Right forelimb (tissue), 1 donor: ENCODE measurements at regions not wholly inside any gene's neighbourhood (a gene's known extent, or its start where the extent isn't known, plus 50 kb on each side); places are given as distances from the start of the nearest gene placed in this dataset.
"Not testable (repeated sequence)": the region's sequence is repeated elsewhere in the genome, so short reads cannot be mapped to it uniquely, and the experiment has no call there.

Source experiments
- DNase-seq: peaks from one replicate; pipeline ENCODE4 v3.0.0-alpha.2; 2018

- no peak for DNase-seq
These were observed 216.8 kb downstream of the TRIM36 start for GRCh38 chr5:114952876-114953275.

- DNase-seq, result no peak
These were observed 220.0 kb downstream of the TRIM36 start for GRCh38 chr5:114949756-114950155.

- no peak for DNase-seq
These were observed 220.6 kb downstream of the TRIM36 start for GRCh38 chr5:114948986-114949621.

DNA sequence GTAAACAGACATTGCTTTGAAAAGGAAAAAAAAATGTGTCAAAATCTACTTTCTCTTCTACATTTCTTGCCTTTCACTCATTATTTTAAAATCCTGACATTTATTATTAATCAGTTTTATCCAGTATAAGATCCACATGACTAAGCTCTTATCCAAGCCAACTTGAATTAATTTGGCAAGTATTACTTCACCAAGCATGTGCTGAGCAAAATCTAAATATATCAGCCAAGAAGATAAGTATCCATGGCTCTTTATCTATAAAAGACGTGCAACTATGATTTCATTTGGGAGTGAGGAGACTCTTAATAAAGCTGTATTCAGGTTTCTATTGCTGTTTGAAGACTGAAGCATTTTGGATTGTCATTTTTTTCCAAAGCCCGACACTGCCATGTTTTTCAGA lies 221.3 kb downstream of the TRIM36 start:
- no peak for DNase-seq

GRCh38 chr5:114940709-114941108 lies 229.0 kb downstream of the TRIM36 start:
- no peak for DNase-seq

DNA sequence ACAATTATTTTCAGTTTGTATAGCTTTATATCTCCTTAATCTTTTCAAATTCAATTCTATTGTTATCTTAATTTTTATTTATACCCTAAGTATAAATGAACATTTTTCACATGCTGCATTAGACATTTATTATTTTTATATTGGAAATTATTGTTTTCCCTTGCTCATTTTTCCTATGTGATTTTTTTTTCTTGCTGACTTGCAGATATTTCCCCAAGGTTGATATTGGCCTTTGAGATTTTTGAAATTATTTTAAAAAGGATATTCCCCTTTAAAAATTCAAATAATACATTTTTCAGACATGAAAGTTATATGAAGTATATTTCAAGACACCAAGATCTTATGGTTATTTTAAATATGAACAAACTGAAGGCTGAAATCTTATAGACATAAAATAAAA lies 234.2 kb downstream of the TRIM36 start:
- no peak for DNase-seq

DNA sequence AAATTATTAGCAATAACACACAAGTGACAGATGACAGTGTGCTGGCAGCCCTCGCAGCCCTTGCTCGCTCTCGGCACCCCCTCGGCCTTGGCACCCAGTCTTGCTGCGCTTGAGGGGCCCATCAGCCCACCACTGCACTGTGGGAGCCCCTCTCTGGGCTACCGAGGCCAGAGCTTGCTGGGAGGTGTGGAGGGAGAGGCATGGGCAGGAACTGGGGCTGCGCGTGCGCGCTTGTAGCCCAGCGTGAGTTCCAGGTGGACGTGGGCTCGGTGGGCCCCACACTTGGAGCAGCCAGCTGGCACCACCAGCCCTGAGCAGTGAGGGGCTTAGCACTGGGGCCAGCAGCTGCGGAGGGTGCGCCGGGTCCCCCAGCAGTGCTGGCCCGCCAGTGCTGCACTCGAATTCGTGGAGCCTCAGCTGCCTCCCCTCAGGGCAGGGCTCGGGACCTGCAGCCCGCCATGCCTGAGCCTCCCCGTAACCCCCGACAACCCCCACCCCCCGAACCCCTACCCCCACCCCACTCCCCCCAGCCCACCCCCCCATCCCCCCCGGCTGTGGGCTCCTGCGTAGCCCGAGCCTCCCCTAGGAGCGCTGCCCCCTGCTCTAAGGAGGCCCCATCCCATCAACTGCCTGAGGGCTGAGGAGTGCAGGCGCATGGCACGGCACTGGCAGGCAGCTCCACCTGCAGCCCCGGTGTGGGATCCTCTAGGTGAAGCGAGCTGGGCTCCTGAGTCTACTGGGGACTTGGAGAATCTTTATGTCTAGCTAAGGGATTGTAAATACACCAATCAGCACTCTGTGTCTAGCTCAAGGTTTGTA lies 240.9 kb downstream of the TRIM36 start:
- DNase-seq, result no peak

GRCh38 chr5:114924769-114925168 lies 244.9 kb downstream of the TRIM36 start:
- DNase-seq, result no peak

DNA sequence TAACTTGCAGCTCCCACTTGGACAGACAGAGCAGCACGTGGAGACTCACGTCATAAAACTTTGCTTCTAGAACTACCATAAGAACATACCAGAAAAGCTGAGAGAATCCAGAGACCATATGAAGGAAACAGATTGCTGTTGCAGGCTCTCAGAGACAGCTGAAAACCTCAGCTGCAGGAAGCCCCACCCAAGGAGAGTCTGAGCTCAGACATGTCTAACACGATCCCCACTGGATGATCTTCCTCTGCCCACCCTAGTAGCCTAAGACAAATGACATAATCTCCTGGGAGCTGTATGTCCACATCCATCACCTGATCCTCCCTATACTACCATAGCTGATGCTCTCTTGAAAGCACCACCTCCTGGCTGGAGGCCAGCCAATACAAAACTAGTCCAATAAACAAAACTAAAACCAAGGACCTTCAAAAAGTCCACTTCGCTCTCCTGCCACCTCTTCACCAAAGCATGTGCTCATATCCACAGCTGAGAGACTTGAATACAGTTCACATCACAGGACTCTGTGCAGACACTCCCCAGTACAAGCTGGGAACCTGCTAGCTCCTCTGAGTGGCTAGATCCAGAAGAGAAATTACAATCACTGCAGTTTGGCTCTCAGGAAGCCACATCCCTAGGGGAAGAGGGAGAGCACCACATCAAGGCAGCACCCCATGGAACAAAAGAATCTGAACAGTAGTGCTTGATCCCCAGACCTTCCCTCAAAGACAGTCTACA lies 257.4 kb downstream of the TRIM36 start:
- no peak for DNase-seq

GRCh38 chr5:114910727-114911126 lies 259.0 kb downstream of the TRIM36 start:
- DNase-seq, result no peak

- DNase-seq, result no peak
These were observed 260.3 kb downstream of the TRIM36 start for GRCh38 chr5:114909424-114909823.

DNA sequence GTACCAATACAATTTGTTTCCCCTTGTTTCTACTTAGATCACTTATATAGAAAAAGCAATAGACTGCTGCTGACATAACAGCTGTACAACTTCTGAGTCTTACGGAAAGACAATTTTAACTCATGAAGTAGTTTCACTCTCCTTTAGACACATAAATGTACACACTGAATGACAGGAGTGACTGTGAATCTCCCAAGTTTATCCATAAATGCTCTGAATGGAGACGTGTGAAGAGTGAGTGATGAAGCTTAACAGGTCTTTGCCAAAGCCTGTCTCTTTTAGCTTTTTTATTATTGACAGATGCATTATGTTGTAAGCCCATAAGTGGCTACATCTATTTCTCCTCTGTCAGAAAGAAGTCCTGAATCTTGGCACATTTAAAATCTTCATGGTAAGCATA lies 265.9 kb downstream of the TRIM36 start:
- no peak for DNase-seq

DNA sequence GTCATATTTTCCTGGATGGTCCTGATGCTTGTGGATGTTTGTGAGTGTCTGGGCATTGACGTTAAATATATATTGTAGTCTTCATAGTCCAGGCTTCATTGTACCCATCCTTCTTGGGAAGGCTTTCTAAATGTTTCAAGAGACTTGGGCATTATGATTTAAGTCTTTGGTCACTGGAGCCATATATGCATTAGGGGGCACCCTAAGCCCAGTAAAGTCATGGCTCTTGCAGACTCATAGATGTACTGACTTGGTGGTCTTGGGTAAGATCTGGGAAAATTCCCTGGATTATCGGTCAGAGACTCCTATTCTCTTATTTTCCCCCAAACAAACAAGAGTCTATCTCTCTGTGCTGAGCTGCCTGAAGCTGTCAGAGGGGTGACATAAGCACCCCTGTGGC lies 271.1 kb downstream of the TRIM36 start:
- no peak for DNase-seq

GRCh38 chr5:114883675-114884074 lies 286.0 kb downstream of the TRIM36 start:
- DNase-seq, result no peak

DNA sequence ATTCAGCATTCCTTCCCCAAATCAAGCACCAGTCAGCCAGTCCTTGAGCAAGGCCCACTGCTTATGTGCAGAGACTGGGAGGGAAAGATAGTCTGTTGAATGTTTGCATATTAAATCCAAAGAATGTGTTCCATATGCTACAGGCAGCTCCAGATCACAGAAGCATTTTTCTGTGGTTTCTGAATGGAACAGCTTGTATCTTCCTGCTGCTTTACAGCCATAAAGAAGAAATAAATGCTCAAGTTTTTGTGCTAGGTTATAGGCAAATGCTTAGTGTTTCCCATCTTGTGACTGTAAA lies 310.3 kb downstream of the TRIM36 start:
- DNase-seq, result no peak

DNA sequence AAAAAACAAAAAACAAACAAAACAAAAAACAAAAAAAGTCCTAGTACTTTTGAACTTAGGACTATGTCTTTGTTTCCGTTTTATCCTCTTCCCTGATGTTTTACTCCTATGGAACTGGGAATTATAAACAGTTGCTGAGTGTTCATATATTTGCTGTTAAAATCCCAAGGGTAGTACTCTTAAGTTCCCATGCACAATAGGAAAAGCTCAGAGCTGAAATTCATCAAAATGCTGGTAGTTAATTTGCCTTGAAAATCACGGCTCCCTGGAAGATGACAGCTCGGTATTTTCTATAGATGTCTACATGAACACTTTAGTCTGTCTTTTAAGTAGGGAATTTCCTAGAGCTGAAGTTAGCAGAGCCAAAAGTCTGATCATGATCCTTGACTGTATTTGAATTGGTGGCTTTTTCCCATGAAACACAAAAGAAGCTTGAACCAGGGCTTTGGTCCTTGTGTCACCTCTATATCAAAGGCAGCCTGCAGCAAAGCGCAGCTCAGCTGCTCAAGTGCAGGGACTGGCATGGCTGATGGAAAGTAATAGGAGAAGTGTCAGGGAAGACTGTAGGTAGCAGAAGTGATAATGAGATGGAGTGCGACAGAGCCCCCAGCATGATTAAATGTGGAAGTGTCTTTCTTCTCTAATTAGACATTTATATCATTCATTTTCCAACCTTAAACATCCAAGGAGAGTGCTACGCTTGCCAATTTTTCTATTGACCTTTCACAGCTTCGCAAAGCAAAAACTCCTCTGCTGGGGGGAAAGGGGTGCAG lies 310.9 kb downstream of the TRIM36 start:
- no peak for DNase-seq

DNA sequence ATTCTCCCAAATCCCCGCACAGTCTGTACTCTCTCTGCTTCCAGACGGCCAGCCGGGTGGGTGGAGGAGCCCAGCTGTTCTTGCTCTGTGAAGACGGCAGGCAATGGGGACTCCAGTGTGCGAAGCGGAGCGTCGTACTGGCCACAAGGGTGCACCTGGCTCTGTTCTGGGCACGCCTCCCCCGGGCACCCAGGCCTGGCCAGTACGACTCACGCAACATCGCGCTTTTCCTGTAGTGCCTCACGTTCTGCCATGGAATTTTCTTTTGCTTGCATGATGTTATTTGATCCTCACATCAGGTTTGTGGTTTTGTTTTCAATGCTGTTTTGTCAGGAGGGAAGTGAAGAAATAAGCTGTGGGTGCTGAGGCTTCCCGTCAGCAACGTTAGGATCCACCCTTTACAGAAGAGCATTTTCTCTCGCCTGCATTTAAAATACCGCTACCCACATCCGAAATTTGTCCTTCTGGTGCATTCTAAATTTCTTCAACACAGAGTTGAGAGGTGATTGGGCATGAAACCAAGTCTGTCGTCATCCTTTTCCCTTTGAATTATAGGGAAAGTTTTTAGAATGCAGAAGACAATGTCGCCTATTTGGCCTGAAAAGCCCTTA lies 311.7 kb downstream of the TRIM36 start:
- no peak for DNase-seq

GRCh38 chr5:114844711-114845110 lies 325.0 kb downstream of the TRIM36 start:
- DNase-seq, result not testable (repeated sequence)

DNA sequence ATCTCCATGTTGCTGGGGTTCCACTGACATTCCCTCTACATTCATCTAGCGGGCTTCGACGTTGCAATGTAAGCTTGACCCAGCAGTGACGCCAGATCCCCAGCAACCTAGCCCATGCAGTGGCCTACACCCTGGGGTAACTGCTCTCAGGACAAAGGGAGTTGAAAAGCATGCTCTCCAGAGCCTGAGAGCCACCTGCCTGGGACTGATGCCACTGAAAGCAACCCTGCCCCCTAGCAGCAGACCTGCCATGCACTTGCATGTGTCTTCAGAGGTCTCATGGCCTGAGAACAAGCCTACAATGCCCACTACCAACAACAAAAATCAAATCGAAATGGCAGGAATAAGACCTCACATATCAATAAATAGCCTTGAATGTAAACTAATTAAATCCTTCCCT lies 330.3 kb downstream of the TRIM36 start:
- DNase-seq, result no peak

GRCh38 chr5:114838937-114839336 lies 330.8 kb downstream of the TRIM36 start:
- DNase-seq, result no peak

DNA sequence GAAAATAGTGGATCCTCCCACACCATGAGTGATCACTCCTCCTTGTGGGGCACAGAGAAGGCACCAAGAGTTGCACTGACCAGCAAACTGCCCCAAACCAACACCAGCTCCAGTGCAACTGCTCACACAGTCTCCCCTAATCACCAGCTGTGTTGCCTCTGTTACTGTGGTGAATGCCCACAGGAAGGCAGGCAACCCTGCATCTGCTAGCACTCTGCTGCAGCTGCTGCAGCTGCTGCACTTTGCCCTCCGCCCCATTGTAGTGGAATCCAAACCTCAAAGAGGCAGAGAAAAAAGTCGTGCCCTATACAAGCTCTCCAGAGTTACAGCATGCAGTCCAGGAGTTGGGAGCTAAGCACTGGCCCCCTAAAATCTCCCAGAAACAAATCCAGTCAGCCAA lies 339.6 kb downstream of the TRIM36 start:
- no peak for DNase-seq

DNA sequence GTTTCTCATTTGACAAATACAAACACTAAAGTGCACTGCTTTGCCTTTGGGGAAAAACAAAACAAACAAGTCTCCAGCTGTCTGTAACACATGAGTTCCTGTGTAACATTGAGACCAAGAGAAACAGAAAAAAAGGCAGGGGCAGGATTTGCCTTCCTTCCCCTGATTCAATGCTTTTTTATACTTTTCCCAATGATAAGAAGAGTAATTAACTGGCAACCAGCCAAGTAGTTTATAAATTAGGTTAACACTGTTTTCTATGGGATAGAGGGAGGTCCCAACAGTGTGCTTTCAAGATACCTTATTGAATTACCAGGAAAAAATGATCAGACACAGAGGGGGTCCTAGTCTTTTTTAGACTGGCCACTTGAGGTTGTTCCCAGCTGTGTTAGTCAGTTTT lies 346.8 kb downstream of the TRIM36 start:
- DNase-seq, result no peak

- no peak for DNase-seq
These were observed 347.3 kb downstream of the TRIM36 start for GRCh38 chr5:114822436-114822835.
